ENCODE measurements at regions not wholly inside any gene's neighbourhood (a gene's known extent, or its start where the extent isn't known, plus 50 kb on each side); places are given as distances from the start of the nearest gene placed in this dataset.

DNA sequence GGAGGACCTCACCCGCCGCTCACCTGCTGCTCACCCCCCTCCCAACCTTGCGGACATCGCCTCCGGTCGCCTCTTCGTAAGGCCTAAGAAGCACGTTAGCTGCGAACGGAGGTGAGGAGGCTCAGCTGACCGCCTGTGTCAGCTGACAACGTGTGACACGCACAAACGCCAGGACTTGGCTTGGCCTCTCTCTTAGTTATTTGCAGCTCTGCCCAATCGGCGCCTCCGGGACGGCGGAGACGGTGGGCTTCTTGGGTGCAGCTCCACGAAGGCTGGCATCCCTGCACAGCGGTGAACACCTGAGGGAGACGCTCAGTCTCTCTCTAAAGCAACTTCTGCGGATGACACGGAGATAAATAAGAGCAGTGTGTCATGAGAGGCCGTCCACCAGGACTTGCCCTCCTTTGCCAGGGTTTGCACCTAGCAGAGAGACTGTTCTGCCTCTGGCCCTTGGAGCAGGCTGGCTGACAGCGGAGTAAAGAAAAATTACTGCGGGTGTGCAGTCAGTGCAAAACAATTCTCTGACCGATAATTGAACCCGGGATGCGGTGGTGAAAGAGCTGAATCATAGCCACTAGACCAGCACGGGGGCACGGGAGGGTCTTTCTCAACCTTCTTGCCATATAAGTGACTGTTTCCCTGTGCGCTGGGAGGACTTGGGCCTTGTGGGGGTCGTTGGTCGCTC lies 318.9 kb downstream of the FAM72C start:
- TF ChIP-seq, protein P1, sequence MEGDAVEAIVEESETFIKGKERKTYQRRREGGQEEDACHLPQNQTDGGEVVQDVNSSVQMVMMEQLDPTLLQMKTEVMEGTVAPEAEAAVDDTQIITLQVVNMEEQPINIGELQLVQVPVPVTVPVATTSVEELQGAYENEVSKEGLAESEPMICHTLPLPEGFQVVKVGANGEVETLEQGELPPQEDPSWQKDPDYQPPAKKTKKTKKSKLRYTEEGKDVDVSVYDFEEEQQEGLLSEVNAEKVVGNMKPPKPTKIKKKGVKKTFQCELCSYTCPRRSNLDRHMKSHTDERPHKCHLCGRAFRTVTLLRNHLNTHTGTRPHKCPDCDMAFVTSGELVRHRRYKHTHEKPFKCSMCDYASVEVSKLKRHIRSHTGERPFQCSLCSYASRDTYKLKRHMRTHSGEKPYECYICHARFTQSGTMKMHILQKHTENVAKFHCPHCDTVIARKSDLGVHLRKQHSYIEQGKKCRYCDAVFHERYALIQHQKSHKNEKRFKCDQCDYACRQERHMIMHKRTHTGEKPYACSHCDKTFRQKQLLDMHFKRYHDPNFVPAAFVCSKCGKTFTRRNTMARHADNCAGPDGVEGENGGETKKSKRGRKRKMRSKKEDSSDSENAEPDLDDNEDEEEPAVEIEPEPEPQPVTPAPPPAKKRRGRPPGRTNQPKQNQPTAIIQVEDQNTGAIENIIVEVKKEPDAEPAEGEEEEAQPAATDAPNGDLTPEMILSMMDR (IDR thresholded peaks at IDR 0.05), result no peak
- TF ChIP-seq POLR2AphosphoS5 (IDR thresholded peaks at IDR 0.05) (no peak), POLR2A (IDR thresholded peaks at IDR 0.05) (no peak)

Data from suprapubic skin (tissue), 4 donors.